ENCODE measurements at regions not wholly inside any gene's neighbourhood (a gene's known extent, or its start where the extent isn't known, plus 50 kb on each side); places are given as distances from the start of the nearest gene placed in this dataset.

- DNase-seq (no peak), ATAC-seq (replicated peaks in 1 of 4) (no peak)
- no peaks in the 10 kb centered on the region for H3K4me1 Mint-ChIP-seq
- H3K4me1 ChIP-seq (ENCODE audit: control insufficient read depth in 1 of 2, extremely low read depth in 1 of 2, insufficient read depth in 2 of 2, low read length in 2 of 2): no peaks in the 10 kb centered on the region
- H3K4me3 ChIP-seq (ENCODE audit: control insufficient read depth in 1 of 2, extremely low read depth in 1 of 2, low read length in 1 of 2): no peak overlapping the region
- no CpG with 5 or more reads among the region's 9 CpGs for whole genome bisulfite sequencing (ENCODE audit: insufficient coverage)
- no peak overlapping the region for H3K4me3 Mint-ChIP-seq
- H3K9me3 Mint-ChIP-seq: no peaks in the 10 kb centered on the region
- peaks cover 6 to 10% of the 10 kb centered on the region in 2 donors for H3K27me3 Mint-ChIP-seq
- no peak overlapping the region for H3K27ac Mint-ChIP-seq
- no peaks in the 10 kb centered on the region for H3K9me3 ChIP-seq
- no peak overlapping the region for H3K27ac ChIP-seq (ENCODE audit: low read length)
- H3K36me3 Mint-ChIP-seq: no peaks in the 10 kb centered on the region
- no peaks in the 10 kb centered on the region for H3K36me3 ChIP-seq (ENCODE audit: control insufficient read depth in 2 of 2, extremely low read depth in 1 of 2, insufficient read depth in 1 of 2, low read length in 1 of 2)
- ChIA-PET CTCF (no interaction called here), POLR2A (no interaction called here)
- no peaks in the 10 kb centered on the region for H3K27me3 ChIP-seq (replicated peaks in 1 of 2; ENCODE audit: control insufficient read depth in 2 of 2, extremely low read depth in 1 of 2, insufficient read depth in 2 of 2, low read length in 1 of 2)
Measured at GRCh38 chr12:58211211-58211610, 269.8 kb downstream of the ATP23 start.

GRCh38 chr12:58217130-58217529, 275.8 kb downstream of the ATP23 start:
- DNase-seq (no peak), ATAC-seq (replicated peaks in 1 of 4) (no peak)
- Mint-ChIP-seq H3K4me3 (no peak overlapping the region), H3K4me1 (no peaks in the 10 kb centered on the region), H3K36me3 (no peaks in the 10 kb centered on the region), H3K27me3 (peaks cover 3 to 5% of the 10 kb centered on the region in 2 donors), H3K9me3 (no peaks in the 10 kb centered on the region), H3K27ac (no peak overlapping the region)
- Histone ChIP-seq H3K4me1 (ENCODE audit: control insufficient read depth in 1 of 2, extremely low read depth in 1 of 2, insufficient read depth in 2 of 2, low read length in 2 of 2) (no peaks in the 10 kb centered on the region), H3K27me3 (replicated peaks in 1 of 2; ENCODE audit: control insufficient read depth in 2 of 2, extremely low read depth in 1 of 2, insufficient read depth in 2 of 2, low read length in 1 of 2) (peaks cover 0 to 4% of the 10 kb centered on the region in 2 experiments), H3K9me3 (no peaks in the 10 kb centered on the region), H3K4me3 (ENCODE audit: control insufficient read depth in 1 of 2, extremely low read depth in 1 of 2, low read length in 1 of 2) (no peak overlapping the region), H3K27ac (ENCODE audit: low read length) (no peak overlapping the region), H3K36me3 (ENCODE audit: control insufficient read depth in 2 of 2, extremely low read depth in 1 of 2, insufficient read depth in 1 of 2, low read length in 1 of 2) (no peaks in the 10 kb centered on the region)
- ChIA-PET POLR2A (no interaction called here), CTCF (interaction anchor here in 1 of 2 donors (1.0 kb wide), 1 partner anchor 41 kb away, joined by 3 read pairs; no protein-coding TSS in a partner anchor)
- WGBS (ENCODE audit: insufficient coverage): no CpG with 5 or more reads among the region's 1 CpG

- no peak overlapping the region for H3K4me3 Mint-ChIP-seq
- H3K4me1 Mint-ChIP-seq: no peaks in the 10 kb centered on the region
- Histone ChIP-seq H3K9me3 (no peaks in the 10 kb centered on the region), H3K36me3 (ENCODE audit: control insufficient read depth in 2 of 2, extremely low read depth in 1 of 2, insufficient read depth in 1 of 2, low read length in 1 of 2) (no peaks in the 10 kb centered on the region), H3K4me3 (ENCODE audit: control insufficient read depth in 1 of 2, extremely low read depth in 1 of 2, low read length in 1 of 2) (no peak overlapping the region), H3K4me1 (ENCODE audit: control insufficient read depth in 1 of 2, extremely low read depth in 1 of 2, insufficient read depth in 2 of 2, low read length in 2 of 2) (no peaks in the 10 kb centered on the region), H3K27ac (ENCODE audit: low read length) (no peak overlapping the region), H3K27me3 (replicated peaks in 1 of 2; ENCODE audit: control insufficient read depth in 2 of 2, extremely low read depth in 1 of 2, insufficient read depth in 2 of 2, low read length in 1 of 2) (no peaks in the 10 kb centered on the region)
- H3K27me3 Mint-ChIP-seq: no peaks in the 10 kb centered on the region
- no peaks in the 10 kb centered on the region for H3K36me3 Mint-ChIP-seq
- no peak for DNase-seq
- H3K9me3 Mint-ChIP-seq: no peaks in the 10 kb centered on the region
- CTCF ChIA-PET: no interaction called here
- POLR2A ChIA-PET: no interaction called here
- no peak overlapping the region for H3K27ac Mint-ChIP-seq
- ATAC-seq (replicated peaks in 1 of 4): no peak
- WGBS (ENCODE audit: insufficient coverage): no CpG with 5 or more reads among the region's 3 CpGs
Measured at GRCh38 chr12:58224536-58225105, 283.3 kb downstream of the ATP23 start.

DNA sequence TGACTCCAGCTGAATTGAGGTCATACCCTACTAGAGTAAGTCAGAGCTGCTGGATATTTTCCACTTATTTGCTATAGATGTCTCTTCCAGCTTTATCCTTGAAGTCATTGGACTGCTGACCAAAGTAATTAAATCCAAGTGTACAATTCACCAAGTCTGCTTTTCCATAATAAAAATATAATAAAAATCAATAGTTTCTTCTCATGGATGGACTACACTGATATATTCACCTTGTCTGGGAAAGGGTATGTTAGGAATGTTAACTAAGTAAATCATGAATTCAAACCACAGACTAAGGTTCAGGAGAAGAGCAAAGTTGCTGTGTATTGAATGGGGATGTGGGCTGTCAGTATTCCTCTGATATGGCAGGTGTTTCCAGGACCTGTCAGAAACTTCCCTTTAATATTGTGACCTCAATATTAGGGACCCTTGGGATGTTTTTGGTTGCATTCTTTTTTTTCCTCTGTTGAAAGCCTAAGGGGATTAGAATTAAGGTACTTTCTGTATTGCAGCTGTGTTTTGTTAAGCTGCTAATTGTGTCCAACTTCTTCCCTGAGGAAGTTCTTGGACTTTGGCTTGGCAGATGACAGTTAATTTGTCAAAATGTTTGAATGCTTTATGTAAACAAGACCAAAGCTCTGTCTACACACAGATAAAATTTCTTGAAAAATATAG, 284.0 kb downstream of the ATP23 start:
- Histone ChIP-seq H3K27ac (ENCODE audit: low read length) (no peak overlapping the region), H3K4me1 (ENCODE audit: control insufficient read depth in 1 of 2, extremely low read depth in 1 of 2, insufficient read depth in 2 of 2, low read length in 2 of 2) (no peaks in the 10 kb centered on the region), H3K4me3 (ENCODE audit: control insufficient read depth in 1 of 2, extremely low read depth in 1 of 2, low read length in 1 of 2) (no peak overlapping the region), H3K27me3 (replicated peaks in 1 of 2; ENCODE audit: control insufficient read depth in 2 of 2, extremely low read depth in 1 of 2, insufficient read depth in 2 of 2, low read length in 1 of 2) (no peaks in the 10 kb centered on the region), H3K9me3 (no peaks in the 10 kb centered on the region), H3K36me3 (ENCODE audit: control insufficient read depth in 2 of 2, extremely low read depth in 1 of 2, insufficient read depth in 1 of 2, low read length in 1 of 2) (no peaks in the 10 kb centered on the region)
- no peaks in the 10 kb centered on the region for H3K4me1 Mint-ChIP-seq
- CTCF ChIA-PET: no interaction called here
- no peaks in the 10 kb centered on the region for H3K27me3 Mint-ChIP-seq
- no peak overlapping the region for H3K27ac Mint-ChIP-seq
- peaks cover 0 to 5% (median 5%) of the 10 kb centered on the region in 3 donors for H3K9me3 Mint-ChIP-seq
- POLR2A ChIA-PET: no interaction called here
- DNase-seq (no peak), ATAC-seq (replicated peaks in 1 of 4) (no peak)
- H3K4me3 Mint-ChIP-seq: no peak overlapping the region
- H3K36me3 Mint-ChIP-seq: no peaks in the 10 kb centered on the region

DNA sequence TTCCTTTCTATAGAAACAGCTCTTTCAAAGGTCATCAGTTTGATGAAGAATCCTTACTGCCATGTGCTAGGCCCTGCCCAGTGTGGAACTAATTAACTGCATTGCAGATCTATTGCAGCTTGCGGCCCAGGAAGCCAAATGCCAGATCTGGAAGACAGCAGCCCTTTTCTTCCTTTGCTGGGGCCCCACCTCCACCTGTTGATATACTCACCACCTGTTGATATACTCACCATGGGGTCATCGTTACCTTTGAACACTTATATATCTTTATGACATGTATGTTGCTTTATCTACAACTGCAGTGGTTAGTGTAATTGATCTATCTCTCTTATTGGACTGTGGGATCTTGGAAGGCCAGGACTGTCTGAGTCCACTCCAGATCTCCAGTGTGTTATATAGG, 292.5 kb downstream of the ATP23 start:
- POLR2A ChIA-PET: no interaction called here

DNA sequence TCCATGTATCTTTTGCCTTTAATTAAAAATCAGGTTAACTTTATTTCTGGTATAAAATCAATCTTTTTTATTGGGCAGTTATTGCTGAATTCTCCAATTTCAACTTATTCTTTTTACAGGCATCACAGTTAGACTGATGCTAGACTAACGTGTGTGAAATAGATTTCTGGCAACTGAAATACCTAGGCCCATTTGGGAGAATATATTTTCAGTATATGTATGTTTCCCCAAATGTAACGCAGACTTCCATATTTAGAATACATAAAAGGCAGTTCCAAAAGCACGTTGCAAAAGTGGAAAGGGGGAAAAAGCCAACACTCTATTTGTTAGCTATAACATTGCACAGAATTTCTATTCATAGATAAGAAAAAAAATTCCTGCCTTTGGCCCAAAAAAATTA, 297.0 kb downstream of the ATP23 start:
- Mint-ChIP-seq H3K27ac (no peak overlapping the region), H3K9me3 (peaks cover 0 to 4% (median 0%) of the 10 kb centered on the region in 3 donors), H3K36me3 (no peaks in the 10 kb centered on the region), H3K4me3 (no peak overlapping the region), H3K27me3 (peaks cover 24 to 39% of the 10 kb centered on the region in 2 donors), H3K4me1 (no peaks in the 10 kb centered on the region)
- ChIA-PET CTCF (no interaction called here), POLR2A (no interaction called here)
- WGBS (ENCODE audit: insufficient coverage): no CpG with 5 or more reads among the region's 3 CpGs
- H3K4me3 ChIP-seq (ENCODE audit: control insufficient read depth in 1 of 2, extremely low read depth in 1 of 2, low read length in 1 of 2): no peak overlapping the region
- ATAC-seq (replicated peaks in 1 of 4): no peak
- no peak overlapping the region for H3K27ac ChIP-seq (ENCODE audit: low read length)
- H3K9me3 ChIP-seq: no peaks in the 10 kb centered on the region
- DNase-seq: no peak
- H3K4me1 ChIP-seq (ENCODE audit: control insufficient read depth in 1 of 2, extremely low read depth in 1 of 2, insufficient read depth in 2 of 2, low read length in 2 of 2): no peaks in the 10 kb centered on the region
- no peaks in the 10 kb centered on the region for H3K36me3 ChIP-seq (ENCODE audit: control insufficient read depth in 2 of 2, extremely low read depth in 1 of 2, insufficient read depth in 1 of 2, low read length in 1 of 2)
- peaks cover 2 to 4% of the 10 kb centered on the region in 2 experiments for H3K27me3 ChIP-seq (replicated peaks in 1 of 2; ENCODE audit: control insufficient read depth in 2 of 2, extremely low read depth in 1 of 2, insufficient read depth in 2 of 2, low read length in 1 of 2)

More for the DNA sequence above, 292.5 kb downstream of the ATP23 start:
- no peaks in the 10 kb centered on the region for H3K36me3 Mint-ChIP-seq
- H3K4me3 Mint-ChIP-seq: no peak overlapping the region
- CTCF ChIA-PET: no interaction called here
- no peaks in the 10 kb centered on the region for H3K4me1 Mint-ChIP-seq
- H3K9me3 Mint-ChIP-seq: peaks cover 0 to 9% (median 5%) of the 10 kb centered on the region in 3 donors
- DNase-seq (no peak), ATAC-seq (replicated peaks in 1 of 4) (no peak)
- H3K27me3 Mint-ChIP-seq: peaks cover 23 to 30% of the 10 kb centered on the region in 2 donors
- Histone ChIP-seq H3K9me3 (no peaks in the 10 kb centered on the region), H3K27me3 (replicated peaks in 1 of 2; ENCODE audit: control insufficient read depth in 2 of 2, extremely low read depth in 1 of 2, insufficient read depth in 2 of 2, low read length in 1 of 2) (peaks cover 2 to 4% of the 10 kb centered on the region in 2 experiments), H3K36me3 (ENCODE audit: control insufficient read depth in 2 of 2, extremely low read depth in 1 of 2, insufficient read depth in 1 of 2, low read length in 1 of 2) (no peaks in the 10 kb centered on the region), H3K4me1 (ENCODE audit: control insufficient read depth in 1 of 2, extremely low read depth in 1 of 2, insufficient read depth in 2 of 2, low read length in 2 of 2) (no peaks in the 10 kb centered on the region), H3K4me3 (ENCODE audit: control insufficient read depth in 1 of 2, extremely low read depth in 1 of 2, low read length in 1 of 2) (no peak overlapping the region), H3K27ac (ENCODE audit: low read length) (no peak overlapping the region)
- 88% methylated on average over 1 of the region's 2 CpGs for WGBS (ENCODE audit: insufficient coverage)
- no peak overlapping the region for H3K27ac Mint-ChIP-seq
